H4 (cell line): ENCODE measurements at regions not wholly inside any gene's neighbourhood (a gene's known extent, or its start where the extent isn't known, plus 50 kb on each side); places are given as distances from the start of the nearest gene placed in this dataset.
"Not testable (repeated sequence)": the region's sequence is repeated elsewhere in the genome, so short reads cannot be mapped to it uniquely, and the experiment has no call there.

Experiments used
- DNase-seq: peaks from one replicate; pipeline ENCODE4 v3.0.0-alpha.2; 2015; ENCODE audit warnings: low spot score

GRCh38 chr6:134821928-134822864, 127.7 kb downstream of the ALDH8A1 start:
- no peak for DNase-seq

- DNase-seq = no peak
These were observed 128.5 kb downstream of the ALDH8A1 start for GRCh38 chr6:134821397-134821796.

GRCh38 chr6:134819863-134820800, 129.8 kb downstream of the ALDH8A1 start:
- DNase-seq = no peak

GRCh38 chr6:134819236-134819635, 130.7 kb downstream of the ALDH8A1 start:
- DNase-seq = no peak

- no peak for DNase-seq
These were observed 132.5 kb downstream of the ALDH8A1 start for GRCh38 chr6:134817448-134817847.

- no peak for DNase-seq
These were observed 133.1 kb downstream of the ALDH8A1 start for GRCh38 chr6:134816780-134817179.

- no peak for DNase-seq
These were observed 133.6 kb downstream of the ALDH8A1 start for GRCh38 chr6:134816300-134816699.

GRCh38 chr6:134814076-134814695, 135.7 kb downstream of the ALDH8A1 start:
- peak; percentile 65 for DNase-seq

- DNase-seq = peak; percentile 50
These were observed 136.8 kb downstream of the ALDH8A1 start for GRCh38 chr6:134813146-134813545.

- DNase-seq = no peak
These were observed 139.5 kb downstream of the ALDH8A1 start for GRCh38 chr6:134810402-134810801.

- no peak for DNase-seq
These were observed 140.8 kb downstream of the ALDH8A1 start for GRCh38 chr6:134809130-134809529.

GRCh38 chr6:134806180-134806798, 143.6 kb downstream of the ALDH8A1 start:
- DNase-seq = no peak

GRCh38 chr6:134805168-134805567, 144.7 kb downstream of the ALDH8A1 start:
- DNase-seq = no peak

GRCh38 chr6:134804311-134804710, 145.6 kb downstream of the ALDH8A1 start:
- not testable (repeated sequence) for DNase-seq

GRCh38 chr6:134802426-134803058, 147.4 kb downstream of the ALDH8A1 start:
- no peak for DNase-seq

- DNase-seq = no peak
These were observed 152.3 kb downstream of the ALDH8A1 start for GRCh38 chr6:134797400-134798113.

GRCh38 chr6:134795691-134796090, 154.2 kb downstream of the ALDH8A1 start:
- DNase-seq = no peak

- no peak for DNase-seq
These were observed 154.9 kb downstream of the ALDH8A1 start for GRCh38 chr6:134795001-134795400.

- DNase-seq = not testable (repeated sequence)
These were observed 158.6 kb downstream of the ALDH8A1 start for GRCh38 chr6:134791243-134791843.
